T47D (cell line): ENCODE measurements at regions not wholly inside any gene's neighbourhood (a gene's known extent, or its start where the extent isn't known, plus 50 kb on each side); places are given as distances from the start of the nearest gene placed in this dataset.
"Not testable (repeated sequence)": the region's sequence is repeated elsewhere in the genome, so short reads cannot be mapped to it uniquely, and the experiment has no call there.

ENCODE experiments used
- DNase-seq, 2 experiments: peaks; one replicate each; pipeline versions ENCODE4 v3.0.0 to v3.0.0-alpha.2; 2011 to 2012; ENCODE audit warnings: low read depth in 1 of 2, low spot score in 1 of 2
- JUND ChIP-seq: IDR thresholded peaks from 2 replicates; pipeline ENCODE4 v1.6.1; 2012; ENCODE audit warnings: low read depth
- in situ Hi-C: cut with HindIII; loops from 2 replicates; pipeline ENCODE4 v1.10.0; 2016; ENCODE audit warnings: low sequenced_read_pairs, low pct_unique_long_range_greater_than_20kb

DNA sequence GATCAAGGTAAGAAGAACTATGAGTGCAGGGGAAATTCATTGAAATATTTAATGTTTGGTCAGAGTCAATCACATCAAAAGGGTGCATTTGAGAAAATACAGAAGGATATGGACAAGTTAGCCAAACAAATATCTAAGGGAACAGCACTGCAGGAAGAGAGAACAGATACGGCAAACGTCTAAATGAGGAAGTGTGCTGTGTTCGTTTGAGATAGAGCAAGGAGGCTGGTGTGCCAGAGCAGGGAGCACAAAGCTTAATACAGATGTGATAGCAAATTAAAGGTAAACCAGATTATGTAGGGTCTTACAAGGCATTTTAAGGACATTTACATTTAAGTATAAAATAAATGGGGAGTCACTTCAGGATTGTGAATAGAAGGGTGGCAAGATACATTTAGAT, 241.3 kb upstream of the ZNF804A start:
- DNase-seq = no peak
- in situ Hi-C loops = no loop called here
- no peak for TF ChIP-seq JUND

- DNase-seq = no peak
- in situ Hi-C loops = no loop called here
- no peak for TF ChIP-seq JUND
Observed at GRCh38 chr2:184359379-184359778, 238.9 kb upstream of the ZNF804A start.

DNA sequence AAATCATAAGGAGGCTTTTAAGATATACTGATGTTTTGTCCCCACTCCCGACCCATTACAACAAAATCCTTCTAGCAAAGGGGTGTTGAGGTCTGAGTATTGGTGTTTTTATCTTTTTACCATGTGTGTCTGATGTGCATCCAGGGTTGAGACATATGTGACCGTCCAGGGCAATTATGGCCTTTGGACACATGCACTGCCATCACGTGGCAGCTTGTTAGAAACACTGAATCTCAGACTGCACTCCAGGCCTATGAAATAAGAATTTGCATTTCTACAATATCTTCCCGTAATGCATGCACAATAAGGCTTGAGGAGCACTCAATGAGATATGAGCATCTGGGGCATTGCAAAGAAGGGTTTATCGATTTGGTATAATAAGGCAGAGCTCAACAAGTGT, 235.1 kb upstream of the ZNF804A start:
- no peak for TF ChIP-seq JUND
- in situ Hi-C loops = no loop called here
- DNase-seq = peak in 1 of 2 experiments; percentile 36

DNA sequence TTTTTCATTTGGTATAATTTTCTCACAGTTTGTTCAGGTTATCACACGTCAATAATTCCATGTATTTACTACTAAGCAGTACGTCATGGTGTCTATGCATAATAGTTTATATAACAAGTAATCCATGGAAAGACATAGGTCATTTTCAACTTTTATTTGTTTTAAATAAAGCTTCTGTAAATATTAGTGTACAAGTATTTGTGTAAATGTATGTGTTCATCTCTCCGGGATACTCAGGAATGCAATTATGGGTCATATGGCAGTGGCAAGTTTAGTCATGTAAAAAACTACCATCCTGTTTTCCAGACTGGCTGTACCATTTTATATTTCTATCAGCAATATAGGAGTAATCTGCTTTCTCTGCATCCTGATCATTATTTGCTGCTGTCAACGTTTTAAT, 231.1 kb upstream of the ZNF804A start:
- no peak for TF ChIP-seq JUND

DNA sequence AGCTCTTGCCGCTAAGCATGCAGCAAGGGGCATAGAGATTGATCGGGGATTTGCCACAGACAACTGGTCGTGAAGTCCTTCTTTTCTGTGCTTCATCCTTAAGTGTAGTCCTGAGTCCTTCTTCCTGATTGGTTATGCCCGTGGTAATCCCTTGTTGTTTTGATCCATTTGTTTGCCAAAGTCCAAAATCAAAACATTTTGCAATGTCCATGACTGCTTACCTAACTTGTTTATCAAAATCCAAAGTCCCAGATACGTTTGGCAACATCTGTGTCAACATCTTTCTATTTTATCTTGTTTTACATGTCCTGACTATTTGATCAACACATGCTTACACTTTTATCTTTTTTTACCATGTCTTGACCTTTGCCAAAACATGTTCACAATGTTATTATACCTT, 229.0 kb upstream of the ZNF804A start:
- no peak for DNase-seq
- in situ Hi-C loops = no loop called here

More for the DNA sequence above, 231.1 kb upstream of the ZNF804A start:
- in situ Hi-C loops = no loop called here
- DNase-seq = peak in 1 of 2 experiments; percentile 29

DNA sequence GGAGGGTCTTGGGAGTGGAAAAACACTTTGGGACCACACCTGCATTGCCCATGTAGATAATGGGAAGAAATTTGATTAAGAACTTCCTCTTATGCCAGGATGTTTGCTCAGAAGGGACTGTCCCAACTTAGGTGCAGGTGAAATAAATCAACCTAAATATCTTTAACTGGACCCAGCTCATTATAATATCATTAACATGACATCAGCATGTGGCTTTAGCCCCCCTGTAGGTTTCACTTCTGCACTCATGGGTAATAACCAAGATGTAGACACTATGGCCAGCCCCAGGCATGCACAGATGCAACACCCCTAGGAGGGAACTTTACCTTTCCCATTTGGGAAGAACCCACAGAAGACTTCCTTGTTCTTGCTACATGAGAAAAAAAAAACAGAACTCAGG, 227.4 kb upstream of the ZNF804A start:
- no peak for TF ChIP-seq JUND
- in situ Hi-C loops = no loop called here

More for the DNA sequence above, 229.0 kb upstream of the ZNF804A start:
- no peak for TF ChIP-seq JUND

DNA sequence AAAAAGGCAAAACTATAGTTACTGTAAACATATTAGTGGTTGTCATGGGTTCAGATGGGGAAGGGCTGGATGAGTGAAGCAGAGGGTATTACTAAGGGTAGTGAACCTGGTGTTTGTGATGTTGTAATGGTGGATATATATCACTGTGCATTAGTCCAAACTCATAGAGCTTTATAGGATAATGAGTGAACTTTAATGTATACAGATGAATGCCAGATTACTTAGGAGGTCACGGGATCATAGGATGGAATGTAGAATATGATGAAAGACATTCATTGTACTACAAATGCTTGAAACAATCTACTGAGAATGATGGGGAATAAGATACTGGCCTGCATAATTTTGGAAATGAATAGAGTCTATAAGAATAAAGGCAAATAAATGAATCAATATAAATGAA, 226.7 kb upstream of the ZNF804A start:
- DNase-seq = no peak
- in situ Hi-C loops = no loop called here
- TF ChIP-seq JUND = no peak

More for the DNA sequence above, 227.4 kb upstream of the ZNF804A start:
- no peak for DNase-seq

GRCh38 chr2:184372484-184372883, 225.8 kb upstream of the ZNF804A start:
- in situ Hi-C loops = no loop called here
- TF ChIP-seq JUND = no peak
- no peak for DNase-seq

GRCh38 chr2:184394642-184395041, 203.7 kb upstream of the ZNF804A start:
- TF ChIP-seq JUND = no peak
- in situ Hi-C loops = no loop called here
- no peak for DNase-seq

DNA sequence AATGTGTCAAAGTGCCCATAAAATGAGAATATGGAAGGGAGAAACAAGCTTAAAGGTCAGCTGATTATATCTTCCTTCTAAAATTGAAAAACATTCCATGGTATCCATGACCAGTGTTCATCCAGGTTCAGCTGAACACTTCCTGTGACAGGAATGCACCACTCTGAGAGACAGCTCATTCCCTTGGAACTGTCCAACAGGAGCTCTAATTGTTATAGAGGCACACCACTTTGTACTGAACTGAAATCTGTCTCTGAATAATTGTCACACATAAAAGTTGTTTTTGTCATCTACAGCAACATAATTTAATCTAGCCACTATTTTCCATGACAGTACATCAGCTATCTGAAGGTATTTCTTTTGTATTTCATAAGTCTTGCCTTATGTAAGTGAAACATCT, 195.9 kb upstream of the ZNF804A start:
- in situ Hi-C loops = no loop called here
- no peak for TF ChIP-seq JUND
- DNase-seq = peak in 1 of 2 experiments; percentile 5

GRCh38 chr2:184407041-184407630, 191.2 kb upstream of the ZNF804A start:
- DNase-seq, in situ Hi-C loops: not testable (repeated sequence)

- TF ChIP-seq JUND = no peak
- no peak for DNase-seq
- in situ Hi-C loops = no loop called here
Observed at GRCh38 chr2:184410160-184410559, 188.2 kb upstream of the ZNF804A start.

- in situ Hi-C loops = no loop called here
- no peak for TF ChIP-seq JUND
- DNase-seq = no peak
Observed at GRCh38 chr2:184413221-184413620, 185.1 kb upstream of the ZNF804A start.

DNA sequence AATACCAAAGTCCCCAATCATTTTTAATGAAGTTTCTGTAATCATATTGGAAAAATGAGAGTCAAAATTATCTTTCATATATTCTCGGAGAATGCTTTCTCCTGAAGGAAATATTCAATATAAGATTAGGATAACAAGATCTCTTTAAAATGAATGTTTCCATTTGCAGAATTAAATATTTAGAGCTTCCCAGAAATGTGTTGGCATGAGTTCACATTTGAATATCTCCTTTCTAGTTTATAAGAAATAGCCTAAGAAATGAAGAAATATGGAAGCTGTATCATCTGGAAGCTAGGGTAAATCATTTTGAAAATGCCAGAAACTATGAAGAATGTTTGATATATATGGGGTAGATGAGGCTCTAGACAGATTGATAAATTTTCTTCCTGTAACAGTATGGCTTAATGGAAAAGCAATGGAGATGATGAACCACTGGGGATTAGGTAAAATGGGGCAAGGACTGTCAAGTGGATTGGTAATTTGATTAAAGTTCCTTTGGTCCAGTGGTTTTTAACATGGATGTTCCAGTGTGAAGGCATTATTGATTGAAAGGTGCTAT, 184.6 kb upstream of the ZNF804A start:
- in situ Hi-C loops = no loop called here
- TF ChIP-seq JUND = no peak
- DNase-seq = no peak
